ENCODE measurements at regions not wholly inside any gene's neighbourhood (a gene's known extent, or its start where the extent isn't known, plus 50 kb on each side); places are given as distances from the start of the nearest gene placed in this dataset.

DNA sequence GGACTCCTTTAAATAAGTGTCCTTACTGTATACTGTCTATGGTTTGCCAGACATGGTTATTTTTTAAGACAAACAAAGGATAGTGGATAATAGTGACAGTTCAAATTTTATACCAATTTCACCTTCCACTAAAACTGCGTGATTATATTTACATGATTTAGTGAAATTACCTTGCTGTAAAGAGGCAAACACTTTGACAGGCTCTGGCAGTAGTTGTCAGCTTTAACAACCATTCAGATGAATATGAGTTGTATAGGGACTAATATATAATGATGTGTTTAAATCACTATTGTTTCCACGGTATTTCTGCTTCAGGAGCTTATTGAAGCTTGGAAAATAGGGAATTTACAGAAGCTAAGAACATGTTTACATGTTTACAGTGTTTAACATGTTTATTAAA is 1364.0 kb downstream of the FSCB start:
- TF ChIP-seq MYC (IDR thresholded peaks at IDR 0.05; ENCODE audit: low read depth, low read length), result no peak
- TF ChIP-seq, protein P1, sequence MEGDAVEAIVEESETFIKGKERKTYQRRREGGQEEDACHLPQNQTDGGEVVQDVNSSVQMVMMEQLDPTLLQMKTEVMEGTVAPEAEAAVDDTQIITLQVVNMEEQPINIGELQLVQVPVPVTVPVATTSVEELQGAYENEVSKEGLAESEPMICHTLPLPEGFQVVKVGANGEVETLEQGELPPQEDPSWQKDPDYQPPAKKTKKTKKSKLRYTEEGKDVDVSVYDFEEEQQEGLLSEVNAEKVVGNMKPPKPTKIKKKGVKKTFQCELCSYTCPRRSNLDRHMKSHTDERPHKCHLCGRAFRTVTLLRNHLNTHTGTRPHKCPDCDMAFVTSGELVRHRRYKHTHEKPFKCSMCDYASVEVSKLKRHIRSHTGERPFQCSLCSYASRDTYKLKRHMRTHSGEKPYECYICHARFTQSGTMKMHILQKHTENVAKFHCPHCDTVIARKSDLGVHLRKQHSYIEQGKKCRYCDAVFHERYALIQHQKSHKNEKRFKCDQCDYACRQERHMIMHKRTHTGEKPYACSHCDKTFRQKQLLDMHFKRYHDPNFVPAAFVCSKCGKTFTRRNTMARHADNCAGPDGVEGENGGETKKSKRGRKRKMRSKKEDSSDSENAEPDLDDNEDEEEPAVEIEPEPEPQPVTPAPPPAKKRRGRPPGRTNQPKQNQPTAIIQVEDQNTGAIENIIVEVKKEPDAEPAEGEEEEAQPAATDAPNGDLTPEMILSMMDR (IDR thresholded peaks at IDR 0.05; ENCODE audit: low read depth, low read length), result no peak
- TF ChIP-seq POLR2A (IDR thresholded peaks at IDR 0.05; ENCODE audit: extremely low read depth, insufficient read length), result no peak
- TF ChIP-seq, protein P2, sequence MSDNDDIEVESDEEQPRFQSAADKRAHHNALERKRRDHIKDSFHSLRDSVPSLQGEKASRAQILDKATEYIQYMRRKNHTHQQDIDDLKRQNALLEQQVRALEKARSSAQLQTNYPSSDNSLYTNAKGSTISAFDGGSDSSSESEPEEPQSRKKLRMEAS (IDR thresholded peaks at IDR 0.05; ENCODE audit: low read depth, low read length), result no peak

All from NB4 (cell line).